H1 (cell line): ENCODE measurements at regions not wholly inside any gene's neighbourhood (a gene's known extent, or its start where the extent isn't known, plus 50 kb on each side); places are given as distances from the start of the nearest gene placed in this dataset.

ENCODE experiments used
- CTCF ChIA-PET: fragments of 300-600 bp; sonication (Branson Sonifier 250); formaldehyde crosslinking; loops from one replicate; lab custom pipeline; 2021; ENCODE audit not compliant: partially characterized antibody; lab: Charles Lee
- POLR2A ChIA-PET: fragments of 300-600 bp; sonication (Branson Sonifier 250); formaldehyde crosslinking; loops from one replicate; lab custom pipeline; 2021; ENCODE audit warnings: inconsistent platforms; ENCODE audit not compliant: partially characterized antibody; lab: Charles Lee
- DNase-seq, 2 experiments: peaks; one replicate each; pipeline versions ENCODE4 v3.0.0 to v3.0.0-alpha.2; 2010 to 2022; ENCODE audit warnings: low spot score in 2 of 2, low read depth in 1 of 2, mixed read lengths in 1 of 2
- FAIRE-seq: peaks from 2 replicates; lab custom pipeline; 2011; peaks lifted over from hg19 to GRCh38; lab: Jason Lieb, UNC
- H2AFZ ChIP-seq: 2 replicates; pipeline ENCODE4 v1.8.1; 2012; ENCODE audit warnings: low read length, inconsistent platforms
- H2AK5ac ChIP-seq: 2 replicates; pipeline ENCODE4 v1.6.1; 2013; ENCODE audit warnings: low read depth, low read length
- H2BK120ac ChIP-seq: replicated peaks from 2 replicates; pipeline ENCODE3; 2013; ENCODE audit warnings: low read depth, low read length, inconsistent platforms
- H2BK12ac ChIP-seq: 2 replicates; pipeline ENCODE4 v1.6.1; 2013; ENCODE audit warnings: low read depth, low read length
- H2BK15ac ChIP-seq: 2 replicates; pipeline ENCODE4 v1.6.1; 2013; ENCODE audit warnings: low read length
- H2BK20ac ChIP-seq: 2 replicates; pipeline ENCODE4 v1.6.1; 2013; ENCODE audit warnings: low read length
- H2BK5ac ChIP-seq: 2 replicates; pipeline ENCODE4 v1.6.1; 2013; ENCODE audit warnings: low read depth, low read length
- H3K14ac ChIP-seq: 2 replicates; pipeline ENCODE4 v1.6.1; 2013; ENCODE audit warnings: inconsistent platforms; ENCODE audit not compliant: insufficient read length
- H3K18ac ChIP-seq: 2 replicates; pipeline ENCODE4 v1.6.1; 2013; ENCODE audit warnings: low read length; ENCODE audit errors: extremely low read depth
- H3K23ac ChIP-seq: 2 replicates; pipeline ENCODE4 v1.6.1; 2013; ENCODE audit warnings: inconsistent platforms; ENCODE audit not compliant: insufficient read length
- H3K23me2 ChIP-seq: 2 replicates; pipeline ENCODE4 v1.6.1; 2013; ENCODE audit warnings: low read depth, low read length
- H3K27ac ChIP-seq: 2 replicates; pipeline ENCODE4 v1.6.1; 2011; ENCODE audit warnings: low read depth, low read length, inconsistent platforms
- H3K27me3 ChIP-seq, 4 experiments: replicated peaks in 1 of 4; 1 replicate in 1 of 4; 2 replicates in 3 of 4; pipeline versions ENCODE4 v1.6.1 to v1.8.1; 2011 to 2013; ENCODE audit warnings: low read length in 3 of 4, mild to moderate bottlenecking in 3 of 4, inconsistent platforms in 2 of 4, mixed read lengths in 2 of 4, moderate library complexity in 1 of 4; ENCODE audit not compliant: control insufficient read depth in 3 of 4, insufficient read depth in 3 of 4; ENCODE audit errors: extremely low read depth in 1 of 4
- H3K36me3 ChIP-seq, 4 experiments: 2 replicates each; pipeline versions ENCODE4 v1.6.1 to v1.8.1; 2011 to 2013; ENCODE audit warnings: mild to moderate bottlenecking in 4 of 4, low read length in 3 of 4, moderate library complexity in 2 of 4, control low read depth in 1 of 4, inconsistent platforms in 1 of 4; ENCODE audit not compliant: insufficient read depth in 4 of 4, control insufficient read depth in 2 of 4
- H3K4ac ChIP-seq: replicated peaks from 2 replicates; pipeline ENCODE3; 2013; ENCODE audit warnings: low read length, low read depth, mixed read lengths, inconsistent platforms; ENCODE audit not compliant: insufficient read length
- H3K4me1 ChIP-seq, 4 experiments: replicated peaks in 1 of 4; 1 replicate in 1 of 4; 2 replicates in 3 of 4; pipeline versions ENCODE4 v1.6.1 to v1.8.1; 2011 to 2013; ENCODE audit warnings: low read length in 3 of 4, inconsistent platforms in 2 of 4, mixed read lengths in 1 of 4; ENCODE audit not compliant: insufficient read depth in 4 of 4, control insufficient read depth in 3 of 4
- H3K4me2 ChIP-seq, 2 experiments: 2 replicates each; pipeline versions ENCODE4 v1.6.1 to v1.8.1; 2011 to 2013; ENCODE audit warnings: low read depth in 2 of 2, low read length in 2 of 2, control low read depth in 1 of 2, inconsistent platforms in 1 of 2, mild to moderate bottlenecking in 1 of 2; ENCODE audit not compliant: insufficient read depth in 1 of 2
- H3K4me3 ChIP-seq, 4 experiments: fragments of 200-600, 300-600 bp in 1 of 4; sonication (generic), shearing (Covaris generic), sonication (Bioruptor Twin) in 1 of 4; 2 replicates each; pipeline versions ENCODE4 v1.5.1 to v1.8.1; 2011 to 2016; ENCODE audit warnings: low read length in 4 of 4, low read depth in 3 of 4, control low read depth in 2 of 4, inconsistent platforms in 2 of 4, mild to moderate bottlenecking in 2 of 4, mixed read lengths in 1 of 4, moderate library complexity in 1 of 4; ENCODE audit not compliant: insufficient read depth in 2 of 4; ENCODE audit errors: extremely low read depth in 1 of 4
- H3K56ac ChIP-seq: replicated peaks from 2 replicates; pipeline ENCODE3; 2013; ENCODE audit warnings: low read depth, mild to moderate bottlenecking, mixed read lengths, low read length, inconsistent platforms; ENCODE audit not compliant: insufficient read length
- H3K79me1 ChIP-seq: 2 replicates; pipeline ENCODE4 v1.6.1; 2013; ENCODE audit warnings: low read depth, low read length, control low read depth
- H3K79me2 ChIP-seq, 2 experiments: 2 replicates each; pipeline versions ENCODE4 v1.6.1 to v1.8.1; 2012 to 2013; ENCODE audit warnings: low read length in 2 of 2, mild to moderate bottlenecking in 2 of 2, inconsistent platforms in 1 of 2; ENCODE audit not compliant: insufficient read depth in 2 of 2, control insufficient read depth in 1 of 2
- H3K9ac ChIP-seq, 4 experiments: replicated peaks in 1 of 4; 1 replicate in 1 of 4; 2 replicates in 3 of 4; pipeline versions ENCODE4 v1.6.1 to v1.8.1; 2011 to 2013; ENCODE audit warnings: low read depth in 3 of 4, low read length in 3 of 4, control low read depth in 2 of 4, mild to moderate bottlenecking in 2 of 4, moderate library complexity in 2 of 4, inconsistent platforms in 1 of 4; ENCODE audit errors: extremely low read depth in 1 of 4
- H3K9me3 ChIP-seq, 2 experiments: 2 replicates each; pipeline versions ENCODE4 v1.6.1 to v1.8.1; 2012 to 2013; ENCODE audit warnings: mild to moderate bottlenecking in 2 of 2, moderate library complexity in 2 of 2, control low read depth in 1 of 2, inconsistent platforms in 1 of 2, low read depth in 1 of 2, low read length in 1 of 2, mixed read lengths in 1 of 2; ENCODE audit not compliant: insufficient read depth in 2 of 2
- H4K20me1 ChIP-seq, 2 experiments: replicated peaks in 1 of 2; 2 replicates each; pipeline versions ENCODE3 to v1.8.1; 2011 to 2013; ENCODE audit warnings: inconsistent platforms in 2 of 2, low read length in 2 of 2, mild to moderate bottlenecking in 1 of 2; ENCODE audit not compliant: insufficient read depth in 2 of 2, control insufficient read depth in 1 of 2
- H4K5ac ChIP-seq: 2 replicates; pipeline ENCODE4 v1.6.1; 2013; ENCODE audit warnings: low read length, low read depth, mixed read lengths, inconsistent platforms; ENCODE audit not compliant: insufficient read length
- H4K8ac ChIP-seq: 2 replicates; pipeline ENCODE4 v1.8.0; 2013; ENCODE audit warnings: mild to moderate bottlenecking, moderate library complexity, low read length, inconsistent platforms; ENCODE audit not compliant: insufficient read depth; ENCODE audit errors: extremely low read depth
- H4K91ac ChIP-seq: replicated peaks from 2 replicates; pipeline ENCODE3; 2013; ENCODE audit warnings: low read length, mixed read lengths, inconsistent platforms; ENCODE audit not compliant: insufficient read length
- ASH2L ChIP-seq: fragments of 200-600, 300-600 bp; sonication (generic); IDR thresholded peaks from one replicate; pipeline ENCODE4 v1.7.1; 2017; ENCODE audit warnings: low read length
- CHD1 ChIP-seq: IDR thresholded peaks from 2 replicates; pipeline ENCODE4 v1.6.1; 2012; ENCODE audit warnings: low read depth, low read length, improper control_type of control experiment
- CHD2 ChIP-seq: IDR thresholded peaks from 2 replicates; pipeline ENCODE4 v1.6.1; 2012; ENCODE audit warnings: low read length, improper control_type of control experiment
- EZH2 ChIP-seq: fragments of 200-600 bp; sonication (generic); IDR thresholded peaks from 2 replicates; pipeline ENCODE4 v1.7.1; 2012; ENCODE audit warnings: low read depth, mild to moderate bottlenecking, moderate library complexity, low read length, inconsistent platforms; ENCODE audit not compliant: severe bottlenecking
- KDM1A ChIP-seq: fragments of 200-600, 300-600 bp; sonication (generic); IDR thresholded peaks from 2 replicates; pipeline ENCODE4 v1.7.1; 2016; ENCODE audit warnings: mild to moderate bottlenecking, low read length, borderline replicate concordance
- NANOG ChIP-seq: IDR thresholded peaks from 2 replicates; pipeline ENCODE4 v1.6.1; 2011; ENCODE audit warnings: low read length, low read depth, mild to moderate bottlenecking, inconsistent platforms; ENCODE audit not compliant: insufficient read depth, poor library complexity, severe bottlenecking
- NRF1 ChIP-seq: IDR thresholded peaks from 2 replicates; pipeline ENCODE4 v1.6.1; 2011; ENCODE audit warnings: mild to moderate bottlenecking, low read depth, low read length, improper control_type of control experiment
- POLR2A ChIP-seq, 2 experiments: IDR thresholded peaks; 1 replicate in 1 of 2; 2 replicates in 1 of 2; pipeline ENCODE4 v1.6.1; 2011; ENCODE audit warnings: low read depth in 2 of 2, low read length in 2 of 2, mild to moderate bottlenecking in 2 of 2; ENCODE audit errors: control extremely low read depth in 1 of 2
- RAD21 ChIP-seq, 2 experiments: IDR thresholded peaks in 1 of 2; conservative IDR thresholded peaks in 1 of 2; 2 replicates each; pipeline ENCODE4 v1.6.1; 2011; ENCODE audit warnings: low read depth in 2 of 2, low read length in 2 of 2, improper control_type of control experiment in 1 of 2, inconsistent platforms in 1 of 2, mild to moderate bottlenecking in 1 of 2, moderate library complexity in 1 of 2
- RNF2 ChIP-seq: fragments of 200-900, 300-1000 bp; sonication (generic); IDR thresholded peaks from 2 replicates; pipeline ENCODE4 v1.7.1; 2016; ENCODE audit warnings: borderline replicate concordance, low read depth, mild to moderate bottlenecking, antibody characterized with exemption, low read length; ENCODE audit not compliant: poor library complexity, severe bottlenecking; ENCODE audit errors: missing control alignments
- SP1 ChIP-seq: IDR thresholded peaks from 2 replicates; pipeline ENCODE4 v1.6.1; 2011; ENCODE audit warnings: low read depth, low read length
- SP2 ChIP-seq: IDR thresholded peaks from 2 replicates; pipeline ENCODE4 v1.6.1; 2012; ENCODE audit warnings: mild to moderate bottlenecking, low read length, inconsistent platforms
- WGBS, 2 experiments: shearing (Covaris generic) in 1 of 2; methylation state at CpG; one replicate each; pipeline versions ENCODE4 v1.1.6 to v1.1.7; 2013 to 2015; ENCODE audit warnings: low lambda C conversion rate in 2 of 2, mixed read lengths in 2 of 2, inconsistent platforms in 1 of 2, low coverage in 1 of 2, missing lambda C conversion rate in 1 of 2; ENCODE audit not compliant: insufficient replicate concordance in 2 of 2, insufficient coverage in 1 of 2, insufficient read length in 1 of 2; ENCODE audit errors: extremely low coverage in 1 of 2, missing lambda C conversion rate in 1 of 2; 5-methylcytosine and 5-hydroxymethylcytosine counted together
- TF ChIP-seq, protein P1 (sequence below): IDR thresholded peaks from 2 replicates; pipeline ENCODE4 v1.6.1; 2012; ENCODE audit warnings: inconsistent platforms

DNA sequence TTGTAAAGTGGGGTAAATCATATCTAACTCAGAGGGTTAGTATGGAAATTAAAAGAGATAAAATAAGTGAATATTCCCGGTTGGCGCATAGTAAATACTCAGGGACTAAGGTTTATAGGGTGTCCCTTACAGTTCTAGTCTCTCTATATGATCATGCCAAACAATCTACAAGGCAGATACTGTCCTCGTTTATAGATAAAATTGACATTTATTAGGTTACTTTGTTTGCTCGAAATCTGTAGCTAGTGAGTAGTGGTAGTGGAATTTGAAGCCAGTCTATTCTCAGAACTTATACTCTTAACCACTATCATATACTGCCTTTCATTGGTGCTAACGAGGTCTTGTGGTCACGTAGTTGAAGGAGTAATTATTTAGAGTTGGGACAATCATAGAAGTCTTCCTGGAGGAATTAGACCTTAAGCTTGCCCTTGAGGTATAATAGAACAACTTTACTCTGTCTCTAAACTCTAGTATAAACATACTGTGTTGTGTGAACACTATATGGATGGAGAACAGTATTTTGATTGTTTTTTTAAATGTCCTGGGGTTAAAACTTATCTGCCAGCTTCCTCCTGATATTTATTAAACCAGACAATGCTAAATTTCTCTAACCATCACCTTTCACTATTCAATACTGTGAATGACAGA is 324.0 kb downstream of the STIM2 start:
- H3K79me1 ChIP-seq = no peaks in the 10 kb centered on the region
- H3K27me3 ChIP-seq = no peaks in the 10 kb centered on the region
- no peak overlapping the region for H2BK12ac ChIP-seq
- H3K36me3 ChIP-seq = no peaks in the 10 kb centered on the region
- POLR2A ChIA-PET = interaction anchor here (0.6 kb wide), 1 partner anchor 14 kb away, joined by 3 read pairs; no protein-coding TSS in a partner anchor
- H2BK15ac ChIP-seq = no peak overlapping the region
- peaks cover 0 to 2% of the 10 kb centered on the region in 2 experiments; a peak in 1 of 4 replicates for H3K9me3 ChIP-seq
- H3K27ac ChIP-seq = no peak overlapping the region
- H3K4me1 ChIP-seq = no peaks in the 10 kb centered on the region
- H3K4me3 ChIP-seq = no peak overlapping the region
- H3K4ac ChIP-seq = no peak overlapping the region
- H2AFZ ChIP-seq = no peak overlapping the region
- H4K8ac ChIP-seq = no peak overlapping the region
- H2BK20ac ChIP-seq = no peak overlapping the region
- no peak for FAIRE-seq
- no peak for DNase-seq
- H3K18ac ChIP-seq = no peak overlapping the region
- H3K23ac ChIP-seq = no peak overlapping the region
- H4K91ac ChIP-seq = no peak overlapping the region
- CTCF ChIA-PET = interaction anchor here (1.5 to 2.8 kb wide), 3 partner anchors 8 to 134 kb away, joined by 7 to 15 read pairs (median 11); no protein-coding TSS in a partner anchor
- H3K4me2 ChIP-seq = no peak overlapping the region
- H3K56ac ChIP-seq = no peak overlapping the region
- H3K14ac ChIP-seq = no peak overlapping the region
- no peak overlapping the region for H4K5ac ChIP-seq
- WGBS, 2 experiments = 57% methylated on average over 6 of the region's 6 CpGs; no CpG with 5 or more reads in 1 of the 2 experiments
- H2BK120ac ChIP-seq = no peak overlapping the region
- H2BK5ac ChIP-seq = no peak overlapping the region
- H4K20me1 ChIP-seq = no peaks in the 10 kb centered on the region
- H3K79me2 ChIP-seq = no peaks in the 10 kb centered on the region
- no peaks in the 10 kb centered on the region for H3K23me2 ChIP-seq
- no peak overlapping the region for H2AK5ac ChIP-seq
- no peak overlapping the region for H3K9ac ChIP-seq
- TF ChIP-seq RAD21 (IDR thresholded peaks at IDR 0.05 in 1 of 2, conservative IDR thresholded peaks at IDR 0.05 in 1 of 2; ENCODE audit: low read depth in 2 of 2, low read length in 2 of 2) (no peak), EZH2 (no peak), NANOG (no peak), KDM1A (no peak), POLR2A (IDR thresholded peaks at IDR 0.05; ENCODE audit: control extremely low read depth in 1 of 2, low read depth in 2 of 2, low read length in 2 of 2) (no peak), NRF1 (no peak), SP1 (no peak), RNF2 (no peak), CHD2 (no peak), ASH2L (no peak), CHD1 (no peak), SP2 (no peak)
- TF ChIP-seq, protein P1, sequence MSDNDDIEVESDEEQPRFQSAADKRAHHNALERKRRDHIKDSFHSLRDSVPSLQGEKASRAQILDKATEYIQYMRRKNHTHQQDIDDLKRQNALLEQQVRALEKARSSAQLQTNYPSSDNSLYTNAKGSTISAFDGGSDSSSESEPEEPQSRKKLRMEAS = no peak
